ENCODE measurements at regions not wholly inside any gene's neighbourhood (a gene's known extent, or its start where the extent isn't known, plus 50 kb on each side); places are given as distances from the start of the nearest gene placed in this dataset.

DNA sequence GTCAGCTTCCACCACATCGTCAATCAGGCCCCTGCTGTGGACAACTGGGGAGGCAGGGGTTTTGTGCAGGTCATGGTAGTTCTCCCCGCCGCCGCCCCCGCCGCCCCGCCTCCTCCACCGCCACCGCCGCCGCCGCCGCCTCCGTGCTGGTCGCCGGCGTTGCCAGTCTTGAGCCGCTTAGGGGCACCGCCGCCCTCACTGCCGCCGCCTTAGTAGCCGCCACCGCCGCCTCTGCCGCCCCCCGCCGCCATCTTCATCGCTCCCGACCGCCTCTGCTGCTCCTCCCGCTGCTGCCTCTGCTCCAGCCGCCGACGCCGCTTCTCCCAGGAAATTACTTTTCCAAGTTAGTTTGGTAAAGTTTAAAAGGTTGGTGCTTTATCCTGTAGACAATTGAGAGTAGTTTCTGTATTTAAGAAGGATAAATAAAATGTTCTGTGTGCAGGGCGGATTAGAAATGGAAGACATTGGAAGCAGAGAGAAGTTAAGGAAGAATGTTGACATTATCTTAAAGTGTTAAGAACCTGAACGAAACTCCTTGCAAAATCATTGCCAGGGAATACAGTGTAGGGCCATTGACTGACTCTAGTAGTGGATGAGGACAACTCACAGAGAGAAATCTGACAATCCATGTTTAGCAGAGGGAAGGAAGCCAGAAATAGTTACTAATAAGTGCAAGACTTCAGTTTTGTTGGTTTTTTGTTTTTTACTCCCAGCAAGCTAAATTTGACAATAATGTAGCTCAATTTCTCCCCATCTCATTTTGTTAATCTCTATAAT, 53.0 kb upstream of the GOLGA8A start:
- TF ChIP-seq POLR2A (IDR thresholded peaks at IDR 0.05) = no peak
- TF ChIP-seq, protein P1, sequence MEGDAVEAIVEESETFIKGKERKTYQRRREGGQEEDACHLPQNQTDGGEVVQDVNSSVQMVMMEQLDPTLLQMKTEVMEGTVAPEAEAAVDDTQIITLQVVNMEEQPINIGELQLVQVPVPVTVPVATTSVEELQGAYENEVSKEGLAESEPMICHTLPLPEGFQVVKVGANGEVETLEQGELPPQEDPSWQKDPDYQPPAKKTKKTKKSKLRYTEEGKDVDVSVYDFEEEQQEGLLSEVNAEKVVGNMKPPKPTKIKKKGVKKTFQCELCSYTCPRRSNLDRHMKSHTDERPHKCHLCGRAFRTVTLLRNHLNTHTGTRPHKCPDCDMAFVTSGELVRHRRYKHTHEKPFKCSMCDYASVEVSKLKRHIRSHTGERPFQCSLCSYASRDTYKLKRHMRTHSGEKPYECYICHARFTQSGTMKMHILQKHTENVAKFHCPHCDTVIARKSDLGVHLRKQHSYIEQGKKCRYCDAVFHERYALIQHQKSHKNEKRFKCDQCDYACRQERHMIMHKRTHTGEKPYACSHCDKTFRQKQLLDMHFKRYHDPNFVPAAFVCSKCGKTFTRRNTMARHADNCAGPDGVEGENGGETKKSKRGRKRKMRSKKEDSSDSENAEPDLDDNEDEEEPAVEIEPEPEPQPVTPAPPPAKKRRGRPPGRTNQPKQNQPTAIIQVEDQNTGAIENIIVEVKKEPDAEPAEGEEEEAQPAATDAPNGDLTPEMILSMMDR (IDR thresholded peaks at IDR 0.05) = no peak

All from lower leg skin (tissue), 3 donors.